Stimulated activated naive B cell treated with anti-CD40 and anti-IgM and Interleukin-4, amounts not matched to agents 10 μg/mL and 1 μg/mL and 100 μg/mL, for 72 hours (primary cell): ENCODE measurements at regions not wholly inside any gene's neighbourhood (a gene's known extent, or its start where the extent isn't known, plus 50 kb on each side); places are given as distances from the start of the nearest gene placed in this dataset.
"Not testable (repeated sequence)": the region's sequence is repeated elsewhere in the genome, so short reads cannot be mapped to it uniquely, and the experiment has no call there.

Source experiments
- ATAC-seq, 2 donors: fragments of 150-1000 bp; cut with Tn5 transposase; replicated peaks; 2 replicates each; pipeline ENCODE4 v1.10.0; 2021; ENCODE audit warnings: moderate library complexity in 1 of 2
- DNase-seq: peaks from one replicate; pipeline ENCODE4 v3.0.0; 2021
- H3K27ac Mint-ChIP-seq: one replicate; pipeline ENCODE4 v1.8.0; 2022; ENCODE audit warnings: mild to moderate bottlenecking, mixed read lengths
- H3K27me3 Mint-ChIP-seq, 2 donors: one replicate each; pipeline ENCODE4 v1.8.0; 2022; ENCODE audit warnings: mixed read lengths in 2 of 2
- H3K36me3 Mint-ChIP-seq, 2 donors: one replicate each; pipeline ENCODE4 v1.8.0; 2022; ENCODE audit warnings: mixed read lengths in 2 of 2, mild to moderate bottlenecking in 1 of 2
- H3K4me1 Mint-ChIP-seq, 2 donors: one replicate each; pipeline ENCODE4 v1.8.0; 2022; ENCODE audit warnings: mixed read lengths in 2 of 2, mild to moderate bottlenecking in 1 of 2
- H3K4me3 Mint-ChIP-seq, 2 donors: one replicate each; pipeline ENCODE4 v1.8.0; 2022; ENCODE audit warnings: mild to moderate bottlenecking in 2 of 2, mixed read lengths in 2 of 2, moderate library complexity in 1 of 2
- H3K9me3 Mint-ChIP-seq, 2 donors: one replicate each; pipeline ENCODE4 v1.8.0; 2022; ENCODE audit warnings: mixed read lengths in 2 of 2, mild to moderate bottlenecking in 1 of 2

GRCh38 chr1:82152356-82153271, 351.9 kb downstream of the ADGRL2 start:
- Mint-ChIP-seq H3K9me3 (peaks cover 4 to 6% of the 10 kb centered on the region in 2 donors), H3K36me3 (no peaks in the 10 kb centered on the region), H3K27me3 (no peaks in the 10 kb centered on the region), H3K4me1 (peaks cover 0 to 8% of the 10 kb centered on the region in 2 donors), H3K4me3 (peak overlapping the region in 1 of 2 donors; percentile 12), H3K27ac (peak overlapping the region; percentile 33)
- peak; percentile 68 to 70 for ATAC-seq
- no peak for DNase-seq

- Mint-ChIP-seq H3K27ac (no peak overlapping the region), H3K36me3 (no peaks in the 10 kb centered on the region), H3K4me1 (no peaks in the 10 kb centered on the region), H3K4me3 (no peak overlapping the region), H3K27me3 (no peaks in the 10 kb centered on the region), H3K9me3 (peaks cover 0 to 4% of the 10 kb centered on the region in 2 donors)
- ATAC-seq (no peak), DNase-seq (no peak)
Measured at GRCh38 chr1:82145656-82146055, 344.9 kb downstream of the ADGRL2 start.

GRCh38 chr1:82143108-82143833, 342.5 kb downstream of the ADGRL2 start:
- H3K4me3 Mint-ChIP-seq = no peak overlapping the region
- no peak overlapping the region for H3K27ac Mint-ChIP-seq
- H3K4me1 Mint-ChIP-seq = no peaks in the 10 kb centered on the region
- no peaks in the 10 kb centered on the region for H3K27me3 Mint-ChIP-seq
- DNase-seq = no peak
- ATAC-seq = no peak
- peaks cover 0 to 2% of the 10 kb centered on the region in 2 donors for H3K9me3 Mint-ChIP-seq
- no peaks in the 10 kb centered on the region for H3K36me3 Mint-ChIP-seq

- Mint-ChIP-seq H3K9me3 (peaks cover 0 to 2% of the 10 kb centered on the region in 2 donors), H3K4me1 (no peaks in the 10 kb centered on the region), H3K36me3 (no peaks in the 10 kb centered on the region), H3K27ac (no peak overlapping the region), H3K27me3 (no peaks in the 10 kb centered on the region), H3K4me3 (no peak overlapping the region)
- ATAC-seq (no peak), DNase-seq (no peak)
Measured at GRCh38 chr1:82141390-82141789, 340.7 kb downstream of the ADGRL2 start.

GRCh38 chr1:82139751-82140468, 339.2 kb downstream of the ADGRL2 start:
- DNase-seq (no peak), ATAC-seq (no peak)
- no peak overlapping the region for H3K4me3 Mint-ChIP-seq
- no peak overlapping the region for H3K27ac Mint-ChIP-seq
- H3K27me3 Mint-ChIP-seq = no peaks in the 10 kb centered on the region
- H3K36me3 Mint-ChIP-seq = no peaks in the 10 kb centered on the region
- no peaks in the 10 kb centered on the region for H3K4me1 Mint-ChIP-seq
- H3K9me3 Mint-ChIP-seq = peaks cover 0 to 2% of the 10 kb centered on the region in 2 donors

GRCh38 chr1:82136351-82136750, 335.6 kb downstream of the ADGRL2 start:
- not testable (repeated sequence) for H3K4me1 Mint-ChIP-seq, H3K27me3 Mint-ChIP-seq, ATAC-seq, H3K4me3 Mint-ChIP-seq, H3K9me3 Mint-ChIP-seq, DNase-seq, H3K27ac Mint-ChIP-seq, H3K36me3 Mint-ChIP-seq

- no peak for DNase-seq
- H3K9me3 Mint-ChIP-seq = no peaks in the 10 kb centered on the region
- H3K4me3 Mint-ChIP-seq = no peak overlapping the region
- H3K27me3 Mint-ChIP-seq = no peaks in the 10 kb centered on the region
- no peaks in the 10 kb centered on the region for H3K36me3 Mint-ChIP-seq
- no peak for ATAC-seq
- no peak overlapping the region for H3K27ac Mint-ChIP-seq
- H3K4me1 Mint-ChIP-seq = no peaks in the 10 kb centered on the region
Measured at GRCh38 chr1:82125866-82126265, 325.1 kb downstream of the ADGRL2 start.

- H3K4me3 Mint-ChIP-seq = no peak overlapping the region
- no peak for DNase-seq
- no peak overlapping the region for H3K27ac Mint-ChIP-seq
- no peaks in the 10 kb centered on the region for H3K9me3 Mint-ChIP-seq
- H3K36me3 Mint-ChIP-seq = no peaks in the 10 kb centered on the region
- no peaks in the 10 kb centered on the region for H3K27me3 Mint-ChIP-seq
- no peak for ATAC-seq
- H3K4me1 Mint-ChIP-seq = no peaks in the 10 kb centered on the region
Measured at GRCh38 chr1:82125119-82125518, 324.4 kb downstream of the ADGRL2 start.

GRCh38 chr1:82121421-82121820, 320.7 kb downstream of the ADGRL2 start:
- H3K9me3 Mint-ChIP-seq = no peaks in the 10 kb centered on the region
- no peak for ATAC-seq

GRCh38 chr1:82116105-82116504, 315.4 kb downstream of the ADGRL2 start:
- Mint-ChIP-seq H3K27me3 (no peaks in the 10 kb centered on the region), H3K36me3 (no peaks in the 10 kb centered on the region), H3K27ac (no peak overlapping the region), H3K4me3 (no peak overlapping the region), H3K9me3 (no peaks in the 10 kb centered on the region), H3K4me1 (no peaks in the 10 kb centered on the region)
- DNase-seq (no peak), ATAC-seq (no peak)

More at GRCh38 chr1:82121421-82121820, 320.7 kb downstream of the ADGRL2 start:
- no peak for DNase-seq
- Mint-ChIP-seq H3K36me3 (no peaks in the 10 kb centered on the region), H3K27me3 (no peaks in the 10 kb centered on the region), H3K4me1 (no peaks in the 10 kb centered on the region), H3K27ac (no peak overlapping the region), H3K4me3 (no peak overlapping the region)

- Mint-ChIP-seq H3K27me3 (no peaks in the 10 kb centered on the region), H3K4me3 (no peak overlapping the region), H3K4me1 (no peaks in the 10 kb centered on the region), H3K27ac (no peak overlapping the region), H3K36me3 (no peaks in the 10 kb centered on the region), H3K9me3 (no peaks in the 10 kb centered on the region)
- DNase-seq = no peak
- ATAC-seq = no peak
Measured at GRCh38 chr1:82114887-82115286, 314.2 kb downstream of the ADGRL2 start.

- Mint-ChIP-seq H3K4me1 (no peaks in the 10 kb centered on the region), H3K27me3 (no peaks in the 10 kb centered on the region), H3K4me3 (no peak overlapping the region), H3K36me3 (no peaks in the 10 kb centered on the region), H3K9me3 (no peaks in the 10 kb centered on the region), H3K27ac (no peak overlapping the region)
- DNase-seq = no peak
- no peak for ATAC-seq
Measured at GRCh38 chr1:82110366-82111254, 309.9 kb downstream of the ADGRL2 start.

GRCh38 chr1:82108843-82109242, 308.1 kb downstream of the ADGRL2 start:
- ATAC-seq (no peak), DNase-seq (no peak)
- no peaks in the 10 kb centered on the region for H3K36me3 Mint-ChIP-seq
- no peak overlapping the region for H3K4me3 Mint-ChIP-seq
- H3K27me3 Mint-ChIP-seq = no peaks in the 10 kb centered on the region
- no peak overlapping the region for H3K27ac Mint-ChIP-seq
- peaks cover 5% of the 10 kb centered on the region in 2 donors for H3K9me3 Mint-ChIP-seq
- no peaks in the 10 kb centered on the region for H3K4me1 Mint-ChIP-seq

- no peak for ATAC-seq
- H3K27ac Mint-ChIP-seq = no peak overlapping the region
- peaks cover 5 to 9% of the 10 kb centered on the region in 2 donors for H3K9me3 Mint-ChIP-seq
- no peaks in the 10 kb centered on the region for H3K36me3 Mint-ChIP-seq
- H3K4me3 Mint-ChIP-seq = no peak overlapping the region
- DNase-seq = no peak
- no peaks in the 10 kb centered on the region for H3K4me1 Mint-ChIP-seq
- no peaks in the 10 kb centered on the region for H3K27me3 Mint-ChIP-seq
Measured at GRCh38 chr1:82106672-82107071, 305.9 kb downstream of the ADGRL2 start.
